Keratinocyte (primary cell): ENCODE measurements at regions not wholly inside any gene's neighbourhood (a gene's known extent, or its start where the extent isn't known, plus 50 kb on each side); places are given as distances from the start of the nearest gene placed in this dataset.

Source experiments
- DNase-seq: peaks from one replicate; pipeline ENCODE4 v3.0.0-alpha.2; 2011; ENCODE audit warnings: low read depth, missing footprints, low spot score
- FAIRE-seq: peaks from 2 replicates; lab custom pipeline; 2011; peaks lifted over from hg19 to GRCh38; lab: Jason Lieb, UNC
- H2AFZ ChIP-seq: 2 replicates; pipeline ENCODE4 v1.6.0; 2012; ENCODE audit warnings: low read length, control low read depth, inconsistent platforms; ENCODE audit not compliant: control insufficient read depth
- H3K27ac ChIP-seq: 2 replicates; pipeline ENCODE4 v1.5.1; 2011; ENCODE audit warnings: low read length; ENCODE audit not compliant: control insufficient read depth, insufficient read depth
- H3K27me3 ChIP-seq: 3 replicates; pipeline ENCODE4 v1.6.0; 2011; ENCODE audit warnings: low read length; ENCODE audit not compliant: control insufficient read depth, insufficient read depth; ENCODE audit errors: extremely low read depth
- H3K36me3 ChIP-seq, 2 experiments: 2 replicates in 1 of 2; 3 replicates in 1 of 2; pipeline ENCODE4 v1.5.1; 2011; ENCODE audit warnings: low read length in 2 of 2, mild to moderate bottlenecking in 1 of 2; ENCODE audit not compliant: control insufficient read depth in 2 of 2, insufficient read depth in 2 of 2; ENCODE audit errors: extremely low read depth in 1 of 2
- H3K4me1 ChIP-seq: 3 replicates; pipeline ENCODE4 v1.5.1; 2011; ENCODE audit warnings: low read length; ENCODE audit not compliant: control insufficient read depth, insufficient read depth; ENCODE audit errors: extremely low read depth
- H3K4me2 ChIP-seq: 3 replicates; pipeline ENCODE4 v1.6.0; 2011; ENCODE audit warnings: low read depth, low read length; ENCODE audit not compliant: control insufficient read depth, insufficient read depth; ENCODE audit errors: extremely low read depth
- H3K4me3 ChIP-seq, 3 experiments: fragments of 200-600 bp in 1 of 3; sonication (generic) in 1 of 3; 2 replicates in 2 of 3; 3 replicates in 1 of 3; pipeline ENCODE4 v1.5.1; 2011 to 2016; ENCODE audit warnings: low read length in 3 of 3, mild to moderate bottlenecking in 3 of 3, control low read depth in 2 of 3, inconsistent platforms in 1 of 3, low read depth in 1 of 3, mixed read lengths in 1 of 3, mixed run types in 1 of 3, moderate library complexity in 1 of 3; ENCODE audit not compliant: control insufficient read depth in 2 of 3, insufficient read depth in 2 of 3; ENCODE audit errors: extremely low read depth in 1 of 3
- H3K79me2 ChIP-seq: 2 replicates; pipeline ENCODE4 v1.6.0; 2012; ENCODE audit warnings: low read length; ENCODE audit not compliant: control insufficient read depth, insufficient read depth
- H3K9ac ChIP-seq: 3 replicates; pipeline ENCODE4 v1.6.0; 2011; ENCODE audit warnings: low read length; ENCODE audit not compliant: control insufficient read depth, insufficient read depth; ENCODE audit errors: extremely low read depth
- H3K9me1 ChIP-seq: 3 replicates; pipeline ENCODE4 v1.6.0; 2011; ENCODE audit warnings: low read length; ENCODE audit not compliant: control insufficient read depth, insufficient read depth; ENCODE audit errors: extremely low read depth
- H3K9me3 ChIP-seq: 2 replicates; pipeline ENCODE4 v1.5.1; 2012; ENCODE audit warnings: low read depth, low read length; ENCODE audit not compliant: control insufficient read depth
- H4K20me1 ChIP-seq: 3 replicates; pipeline ENCODE4 v1.6.0; 2011; ENCODE audit warnings: low read length; ENCODE audit not compliant: control insufficient read depth, insufficient read depth; ENCODE audit errors: extremely low read depth
- EZH2 ChIP-seq: IDR thresholded peaks from one replicate; pipeline ENCODE4 v1.6.1; 2012; ENCODE audit warnings: inconsistent platforms, mild to moderate bottlenecking, low read length, moderate library complexity
- dilution Hi-C: fragments of 300-500 bp; cut with MboI; formaldehyde crosslinking; loops from one replicate; pipeline ENCODE4 v1.7.0; 2020; ENCODE audit warnings: low sequenced_read_pairs; ENCODE audit not compliant: extremely low pct_ligation_motif_present
- TF ChIP-seq, protein P1 (sequence below), 3 experiments: IDR thresholded peaks in 1 of 3; conservative IDR thresholded peaks in 1 of 3; optimal IDR thresholded peaks in 1 of 3; 2 replicates in 2 of 3; 3 replicates in 1 of 3; pipeline versions ENCODE3 to v1.5.1; 2011; ENCODE audit warnings: low read length in 3 of 3, mild to moderate bottlenecking in 3 of 3, moderate library complexity in 2 of 3, control low read depth in 1 of 3, inconsistent platforms in 1 of 3; ENCODE audit not compliant: insufficient read depth in 2 of 3; ENCODE audit errors: extremely low read depth in 1 of 3

DNA sequence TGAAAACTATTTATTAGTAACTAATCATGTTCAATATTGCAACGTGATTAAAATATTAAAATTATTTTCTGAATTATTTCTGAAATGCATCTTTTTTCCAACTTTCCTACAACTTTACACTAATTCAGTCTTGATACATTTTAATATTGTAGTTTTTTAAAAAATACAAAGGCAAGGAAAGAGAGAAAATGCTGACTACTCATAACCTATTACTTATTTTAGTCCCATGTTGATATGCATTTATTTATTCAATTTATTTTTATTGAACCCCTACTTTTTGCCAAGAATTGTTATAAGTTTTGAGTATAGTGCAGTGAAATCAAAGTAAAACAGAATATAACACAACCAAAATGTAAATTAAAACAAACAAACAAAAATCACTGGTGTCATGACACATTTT is 978.2 kb downstream of the CDH9 start:
- H3K79me2 ChIP-seq, result no peaks in the 10 kb centered on the region
- H3K27me3 ChIP-seq, result no peaks in the 10 kb centered on the region
- no peak for TF ChIP-seq EZH2
- TF ChIP-seq, protein P1, sequence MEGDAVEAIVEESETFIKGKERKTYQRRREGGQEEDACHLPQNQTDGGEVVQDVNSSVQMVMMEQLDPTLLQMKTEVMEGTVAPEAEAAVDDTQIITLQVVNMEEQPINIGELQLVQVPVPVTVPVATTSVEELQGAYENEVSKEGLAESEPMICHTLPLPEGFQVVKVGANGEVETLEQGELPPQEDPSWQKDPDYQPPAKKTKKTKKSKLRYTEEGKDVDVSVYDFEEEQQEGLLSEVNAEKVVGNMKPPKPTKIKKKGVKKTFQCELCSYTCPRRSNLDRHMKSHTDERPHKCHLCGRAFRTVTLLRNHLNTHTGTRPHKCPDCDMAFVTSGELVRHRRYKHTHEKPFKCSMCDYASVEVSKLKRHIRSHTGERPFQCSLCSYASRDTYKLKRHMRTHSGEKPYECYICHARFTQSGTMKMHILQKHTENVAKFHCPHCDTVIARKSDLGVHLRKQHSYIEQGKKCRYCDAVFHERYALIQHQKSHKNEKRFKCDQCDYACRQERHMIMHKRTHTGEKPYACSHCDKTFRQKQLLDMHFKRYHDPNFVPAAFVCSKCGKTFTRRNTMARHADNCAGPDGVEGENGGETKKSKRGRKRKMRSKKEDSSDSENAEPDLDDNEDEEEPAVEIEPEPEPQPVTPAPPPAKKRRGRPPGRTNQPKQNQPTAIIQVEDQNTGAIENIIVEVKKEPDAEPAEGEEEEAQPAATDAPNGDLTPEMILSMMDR (optimal IDR thresholded peaks at IDR 0.05 in 1 of 3, IDR thresholded peaks at IDR 0.05 in 1 of 3, conservative IDR thresholded peaks at IDR 0.05 in 1 of 3; ENCODE audit: extremely low read depth in 1 of 3, insufficient read depth in 2 of 3, low read length in 3 of 3), result no peak
- no peaks in the 10 kb centered on the region for H3K4me1 ChIP-seq
- no peaks in the 10 kb centered on the region for H3K36me3 ChIP-seq
- no peak overlapping the region for H3K27ac ChIP-seq
- no peaks in the 10 kb centered on the region for H3K9me1 ChIP-seq
- no peak overlapping the region for H3K4me3 ChIP-seq
- no peaks in the 10 kb centered on the region for H3K9me3 ChIP-seq
- DNase-seq, result no peak
- H3K9ac ChIP-seq, result no peak overlapping the region
- no peaks in the 10 kb centered on the region for H4K20me1 ChIP-seq
- no peak for FAIRE-seq
- H3K4me2 ChIP-seq, result no peak overlapping the region
- no peak overlapping the region for H2AFZ ChIP-seq
- dilution Hi-C loops, result no loop called here

DNA sequence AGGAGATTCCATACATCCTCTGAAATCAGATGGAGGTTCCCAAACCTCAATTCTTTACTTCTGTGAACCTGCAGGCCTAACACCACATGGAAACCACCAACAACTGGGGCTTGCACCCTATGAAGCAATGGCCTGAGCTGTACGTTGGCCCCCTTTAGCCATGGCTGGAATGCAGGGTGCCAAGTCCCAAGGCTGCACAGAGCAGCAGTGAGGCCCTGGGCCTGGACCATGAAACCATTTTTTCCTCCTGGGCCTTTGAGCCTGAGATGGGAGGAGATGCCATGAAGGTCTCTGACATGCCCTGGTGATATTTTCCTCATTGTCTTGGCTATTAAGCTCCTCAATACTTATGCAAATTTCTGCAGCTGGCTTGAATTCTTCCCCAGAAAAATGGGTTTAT is 983.8 kb downstream of the CDH9 start:
- no peak overlapping the region for H2AFZ ChIP-seq
- H4K20me1 ChIP-seq, result no peaks in the 10 kb centered on the region
- no peak for DNase-seq
- no peaks in the 10 kb centered on the region for H3K36me3 ChIP-seq
- no peak overlapping the region for H3K27ac ChIP-seq
- FAIRE-seq, result no peak
- dilution Hi-C loops, result no loop called here
- no peaks in the 10 kb centered on the region for H3K9me3 ChIP-seq
- no peak for TF ChIP-seq EZH2
- TF ChIP-seq, protein P1 (optimal IDR thresholded peaks at IDR 0.05 in 1 of 3, IDR thresholded peaks at IDR 0.05 in 1 of 3, conservative IDR thresholded peaks at IDR 0.05 in 1 of 3; ENCODE audit: extremely low read depth in 1 of 3, insufficient read depth in 2 of 3, low read length in 3 of 3), result no peak
- H3K27me3 ChIP-seq, result no peaks in the 10 kb centered on the region
- no peaks in the 10 kb centered on the region for H3K9me1 ChIP-seq
- no peaks in the 10 kb centered on the region for H3K79me2 ChIP-seq
- H3K4me1 ChIP-seq, result no peaks in the 10 kb centered on the region
- H3K4me2 ChIP-seq, result no peak overlapping the region
- no peak overlapping the region for H3K4me3 ChIP-seq
- no peak overlapping the region for H3K9ac ChIP-seq
